ENCODE measurements at regions not wholly inside any gene's neighbourhood (a gene's known extent, or its start where the extent isn't known, plus 50 kb on each side); places are given as distances from the start of the nearest gene placed in this dataset.

GRCh38 chr5:172575816-172576545 lies 65.1 kb upstream of the NEURL1B start:
- TF ChIP-seq CTCF (IDR thresholded peaks at IDR 0.05; ENCODE audit: unreplicated experiment) = no peak
- Mint-ChIP-seq H3K4me3 (ENCODE audit: unreplicated experiment) (no peak overlapping the region), H3K27ac (ENCODE audit: unreplicated experiment) (peak overlapping the region; percentile 42), H3K4me1 (ENCODE audit: unreplicated experiment) (peaks cover 7% of the 10 kb centered on the region), H3K36me3 (ENCODE audit: low read depth, unreplicated experiment) (no peaks in the 10 kb centered on the region), H3K9me3 (ENCODE audit: unreplicated experiment) (no peaks in the 10 kb centered on the region), H3K27me3 (ENCODE audit: unreplicated experiment) (peaks cover 6% of the 10 kb centered on the region)
- no peak for DNase-seq (ENCODE audit: low spot score)

- H3K27ac Mint-ChIP-seq (ENCODE audit: unreplicated experiment) = peak overlapping the region; percentile 42
- peaks cover 5% of the 10 kb centered on the region for H3K4me1 Mint-ChIP-seq (ENCODE audit: unreplicated experiment)
- no peak for DNase-seq (ENCODE audit: low spot score)
- TF ChIP-seq CTCF (IDR thresholded peaks at IDR 0.05; ENCODE audit: unreplicated experiment) = no peak
- no peaks in the 10 kb centered on the region for H3K36me3 Mint-ChIP-seq (ENCODE audit: low read depth, unreplicated experiment)
- H3K9me3 Mint-ChIP-seq (ENCODE audit: unreplicated experiment) = no peaks in the 10 kb centered on the region
- H3K4me3 Mint-ChIP-seq (ENCODE audit: unreplicated experiment) = no peak overlapping the region
- peaks cover 6% of the 10 kb centered on the region for H3K27me3 Mint-ChIP-seq (ENCODE audit: unreplicated experiment)
These were observed 65.6 kb upstream of the NEURL1B start for GRCh38 chr5:172575416-172575815.

DNA sequence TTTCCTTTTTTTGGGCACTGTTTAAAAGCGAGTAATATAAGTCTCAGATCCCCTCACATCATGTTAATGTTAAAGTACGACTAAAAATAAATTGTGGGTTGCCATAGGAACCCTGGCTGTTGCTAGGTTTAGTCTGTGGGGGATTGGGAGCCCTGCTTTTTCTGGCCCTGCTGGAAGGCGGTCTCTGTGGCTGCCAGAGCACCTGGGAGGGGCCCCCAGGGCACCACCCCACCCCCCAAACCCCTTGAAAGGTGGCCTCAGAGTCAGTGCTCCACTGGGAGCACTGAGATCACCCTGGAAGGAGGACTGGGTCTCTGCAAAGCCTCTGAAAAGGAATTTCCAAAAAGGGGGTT lies 66.2 kb upstream of the NEURL1B start:
- no peak for TF ChIP-seq CTCF (IDR thresholded peaks at IDR 0.05; ENCODE audit: unreplicated experiment)
- DNase-seq (ENCODE audit: low spot score) = no peak
- Mint-ChIP-seq H3K27ac (ENCODE audit: unreplicated experiment) (no peak overlapping the region), H3K9me3 (ENCODE audit: unreplicated experiment) (no peaks in the 10 kb centered on the region), H3K4me3 (ENCODE audit: unreplicated experiment) (no peak overlapping the region), H3K36me3 (ENCODE audit: low read depth, unreplicated experiment) (no peaks in the 10 kb centered on the region), H3K4me1 (ENCODE audit: unreplicated experiment) (peaks cover 4% of the 10 kb centered on the region), H3K27me3 (ENCODE audit: unreplicated experiment) (peaks cover 6% of the 10 kb centered on the region)

DNA sequence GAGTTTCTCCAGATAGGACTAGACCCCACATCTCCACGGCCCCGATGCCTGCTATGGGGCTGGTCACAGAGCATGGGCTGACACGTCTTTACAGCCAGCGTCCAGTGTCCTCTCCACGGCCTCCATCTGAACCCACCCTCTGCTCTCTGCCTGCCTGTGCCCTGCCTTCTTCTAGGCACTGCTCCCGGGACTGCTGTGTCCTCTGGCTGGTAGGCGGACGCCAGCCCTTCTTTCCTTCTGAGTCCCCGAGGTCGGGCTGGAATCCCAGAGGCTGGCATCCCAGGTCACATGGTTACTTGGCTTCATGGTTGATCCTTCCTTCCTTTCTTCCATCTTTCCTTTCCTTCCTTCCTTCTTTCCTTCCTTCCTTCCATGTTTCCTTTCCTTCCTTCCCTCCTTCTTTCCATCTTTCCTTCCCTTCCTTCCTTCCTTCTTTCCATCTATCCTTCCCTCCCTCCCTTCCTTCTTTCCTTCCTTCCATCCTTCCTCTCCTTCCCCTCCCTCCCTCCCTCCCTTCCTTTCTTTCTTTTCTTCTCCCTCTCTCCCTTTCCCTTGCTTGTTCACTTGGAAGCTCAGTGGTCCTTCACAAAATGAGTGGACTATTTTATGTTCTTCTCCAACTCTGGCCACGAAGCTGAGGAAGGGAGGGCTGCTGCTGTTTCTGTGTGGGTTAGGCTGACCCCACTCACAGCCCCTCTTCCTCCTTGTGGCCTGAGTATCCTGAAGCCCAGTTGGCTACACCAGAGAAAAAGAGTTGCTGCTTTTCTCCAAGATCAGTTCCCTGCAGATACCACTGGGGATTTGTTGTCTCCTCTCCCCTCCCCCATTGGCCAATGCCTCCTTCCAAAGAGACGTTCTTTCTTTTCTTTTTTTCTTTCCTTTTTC lies 66.8 kb upstream of the NEURL1B start:
- no peaks in the 10 kb centered on the region for H3K9me3 Mint-ChIP-seq (ENCODE audit: unreplicated experiment)
- TF ChIP-seq CTCF (IDR thresholded peaks at IDR 0.05; ENCODE audit: unreplicated experiment) = no peak
- no peak overlapping the region for H3K27ac Mint-ChIP-seq (ENCODE audit: unreplicated experiment)
- no peaks in the 10 kb centered on the region for H3K36me3 Mint-ChIP-seq (ENCODE audit: low read depth, unreplicated experiment)
- no peak for DNase-seq (ENCODE audit: low spot score)
- H3K4me1 Mint-ChIP-seq (ENCODE audit: unreplicated experiment) = peaks cover 4% of the 10 kb centered on the region
- peaks cover 6% of the 10 kb centered on the region for H3K27me3 Mint-ChIP-seq (ENCODE audit: unreplicated experiment)
- no peak overlapping the region for H3K4me3 Mint-ChIP-seq (ENCODE audit: unreplicated experiment)
